ENCODE measurements at regions not wholly inside any gene's neighbourhood (a gene's known extent, or its start where the extent isn't known, plus 50 kb on each side); places are given as distances from the start of the nearest gene placed in this dataset.

DNA sequence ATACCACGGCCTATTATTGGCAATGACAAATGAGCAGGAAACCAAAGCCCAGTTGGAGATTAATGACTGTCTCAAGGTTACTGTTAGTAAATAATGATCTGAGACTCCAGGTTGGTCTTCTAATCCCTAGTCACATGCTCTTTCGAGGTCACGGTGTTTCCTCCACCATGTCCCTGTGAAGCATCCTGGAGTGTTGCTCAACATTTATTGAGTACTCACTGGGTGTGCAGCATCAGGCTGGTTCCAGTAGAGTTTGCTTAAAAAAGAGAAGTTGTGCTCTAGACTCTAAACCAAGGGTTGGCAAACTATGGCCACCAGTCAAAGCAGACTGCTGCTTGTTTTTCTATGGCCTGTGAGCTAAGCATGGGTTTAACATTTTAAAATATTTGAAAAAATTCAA, 263.8 kb upstream of the ATP5MC3 start:
- peaks cover 13% of the 10 kb centered on the region for H3K9me3 Mint-ChIP-seq (ENCODE audit: unreplicated experiment)
- no peak for DNase-seq
- peaks cover 31% of the 10 kb centered on the region for H3K4me1 Mint-ChIP-seq (ENCODE audit: low read depth, unreplicated experiment)
- peaks cover 17% of the 10 kb centered on the region for H3K27me3 Mint-ChIP-seq (ENCODE audit: unreplicated experiment)
- no peak overlapping the region for H3K4me3 Mint-ChIP-seq (ENCODE audit: unreplicated experiment)
- no peaks in the 10 kb centered on the region for H3K36me3 Mint-ChIP-seq (ENCODE audit: unreplicated experiment)
- no peak overlapping the region for H3K27ac Mint-ChIP-seq (ENCODE audit: unreplicated experiment)
- TF ChIP-seq, protein P1, sequence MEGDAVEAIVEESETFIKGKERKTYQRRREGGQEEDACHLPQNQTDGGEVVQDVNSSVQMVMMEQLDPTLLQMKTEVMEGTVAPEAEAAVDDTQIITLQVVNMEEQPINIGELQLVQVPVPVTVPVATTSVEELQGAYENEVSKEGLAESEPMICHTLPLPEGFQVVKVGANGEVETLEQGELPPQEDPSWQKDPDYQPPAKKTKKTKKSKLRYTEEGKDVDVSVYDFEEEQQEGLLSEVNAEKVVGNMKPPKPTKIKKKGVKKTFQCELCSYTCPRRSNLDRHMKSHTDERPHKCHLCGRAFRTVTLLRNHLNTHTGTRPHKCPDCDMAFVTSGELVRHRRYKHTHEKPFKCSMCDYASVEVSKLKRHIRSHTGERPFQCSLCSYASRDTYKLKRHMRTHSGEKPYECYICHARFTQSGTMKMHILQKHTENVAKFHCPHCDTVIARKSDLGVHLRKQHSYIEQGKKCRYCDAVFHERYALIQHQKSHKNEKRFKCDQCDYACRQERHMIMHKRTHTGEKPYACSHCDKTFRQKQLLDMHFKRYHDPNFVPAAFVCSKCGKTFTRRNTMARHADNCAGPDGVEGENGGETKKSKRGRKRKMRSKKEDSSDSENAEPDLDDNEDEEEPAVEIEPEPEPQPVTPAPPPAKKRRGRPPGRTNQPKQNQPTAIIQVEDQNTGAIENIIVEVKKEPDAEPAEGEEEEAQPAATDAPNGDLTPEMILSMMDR (IDR thresholded peaks at IDR 0.05; ENCODE audit: partially characterized antibody, unreplicated experiment) = no peak

DNA sequence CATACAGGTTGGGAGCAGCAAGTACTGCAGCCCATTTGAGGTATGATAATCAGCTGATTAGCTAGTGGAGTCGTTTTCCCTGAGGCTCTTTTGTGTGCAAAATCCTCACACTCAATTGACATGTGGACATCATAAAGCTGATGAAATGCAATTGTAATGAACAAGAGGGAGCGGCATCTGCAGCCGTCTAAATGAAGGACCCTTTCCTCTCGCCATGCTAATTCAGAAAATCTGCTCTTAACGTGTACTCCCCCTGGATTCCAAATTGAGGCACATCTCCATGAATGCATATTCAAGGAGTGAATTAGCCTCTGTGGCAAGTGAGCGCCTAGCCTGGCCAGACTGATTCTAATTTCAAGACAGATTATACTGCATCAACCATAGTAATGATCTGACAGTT, 260.9 kb upstream of the ATP5MC3 start:
- Mint-ChIP-seq H3K27ac (ENCODE audit: unreplicated experiment) (peak overlapping the region; percentile 93), H3K27me3 (ENCODE audit: unreplicated experiment) (peaks cover 17% of the 10 kb centered on the region), H3K4me1 (ENCODE audit: low read depth, unreplicated experiment) (peaks cover 40% of the 10 kb centered on the region), H3K9me3 (ENCODE audit: unreplicated experiment) (peaks cover 15% of the 10 kb centered on the region), H3K4me3 (ENCODE audit: unreplicated experiment) (peak overlapping the region; percentile 77), H3K36me3 (ENCODE audit: unreplicated experiment) (no peaks in the 10 kb centered on the region)
- TF ChIP-seq, protein P1 (IDR thresholded peaks at IDR 0.05; ENCODE audit: partially characterized antibody, unreplicated experiment) = no peak
- DNase-seq = peak; percentile 23

GRCh38 chr2:175441181-175441761, 259.8 kb upstream of the ATP5MC3 start:
- TF ChIP-seq, protein P1 (IDR thresholded peaks at IDR 0.05; ENCODE audit: partially characterized antibody, unreplicated experiment) = no peak
- peaks cover 40% of the 10 kb centered on the region for H3K4me1 Mint-ChIP-seq (ENCODE audit: low read depth, unreplicated experiment)

GRCh38 chr2:175439416-175439815, 257.9 kb upstream of the ATP5MC3 start:
- H3K36me3 Mint-ChIP-seq (ENCODE audit: unreplicated experiment) = no peaks in the 10 kb centered on the region
- peaks cover 40% of the 10 kb centered on the region for H3K4me1 Mint-ChIP-seq (ENCODE audit: low read depth, unreplicated experiment)
- DNase-seq = no peak
- H3K27me3 Mint-ChIP-seq (ENCODE audit: unreplicated experiment) = peaks cover 15% of the 10 kb centered on the region
- H3K27ac Mint-ChIP-seq (ENCODE audit: unreplicated experiment) = peak overlapping the region; percentile 70
- peaks cover 15% of the 10 kb centered on the region for H3K9me3 Mint-ChIP-seq (ENCODE audit: unreplicated experiment)
- TF ChIP-seq, protein P1 (IDR thresholded peaks at IDR 0.05; ENCODE audit: partially characterized antibody, unreplicated experiment) = peak; percentile 22
- peak overlapping the region; percentile 57 for H3K4me3 Mint-ChIP-seq (ENCODE audit: unreplicated experiment)

More at GRCh38 chr2:175441181-175441761, 259.8 kb upstream of the ATP5MC3 start:
- H3K27ac Mint-ChIP-seq (ENCODE audit: unreplicated experiment) = peak overlapping the region; percentile 93
- H3K9me3 Mint-ChIP-seq (ENCODE audit: unreplicated experiment) = peaks cover 15% of the 10 kb centered on the region
- H3K4me3 Mint-ChIP-seq (ENCODE audit: unreplicated experiment) = peak overlapping the region; percentile 77
- DNase-seq = peak; percentile 68
- peaks cover 15% of the 10 kb centered on the region for H3K27me3 Mint-ChIP-seq (ENCODE audit: unreplicated experiment)
- no peaks in the 10 kb centered on the region for H3K36me3 Mint-ChIP-seq (ENCODE audit: unreplicated experiment)

DNA sequence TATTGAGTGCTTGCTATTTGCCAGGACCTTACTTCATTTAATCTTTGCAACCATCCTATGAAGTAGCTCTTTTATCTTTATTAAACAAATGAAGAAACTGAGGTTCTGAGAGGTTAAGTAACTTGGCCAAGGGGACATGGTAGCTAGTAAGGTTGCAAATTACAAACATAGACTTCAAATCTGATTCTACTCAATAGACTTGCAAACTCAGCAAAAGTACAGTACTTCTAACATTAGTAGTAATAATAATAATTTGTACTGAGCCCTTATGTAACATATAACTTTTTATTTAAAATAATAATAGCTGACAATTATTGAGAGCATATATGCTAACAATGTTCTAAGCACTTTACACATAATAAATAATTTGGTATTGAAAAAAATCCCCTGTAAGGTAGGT, 255.7 kb upstream of the ATP5MC3 start:
- peaks cover 12% of the 10 kb centered on the region for H3K9me3 Mint-ChIP-seq (ENCODE audit: unreplicated experiment)
- TF ChIP-seq, protein P1 (IDR thresholded peaks at IDR 0.05; ENCODE audit: partially characterized antibody, unreplicated experiment) = no peak
- no peaks in the 10 kb centered on the region for H3K36me3 Mint-ChIP-seq (ENCODE audit: unreplicated experiment)
- DNase-seq = no peak
- H3K4me1 Mint-ChIP-seq (ENCODE audit: low read depth, unreplicated experiment) = peaks cover 39% of the 10 kb centered on the region
- no peak overlapping the region for H3K27ac Mint-ChIP-seq (ENCODE audit: unreplicated experiment)
- no peak overlapping the region for H3K4me3 Mint-ChIP-seq (ENCODE audit: unreplicated experiment)
- H3K27me3 Mint-ChIP-seq (ENCODE audit: unreplicated experiment) = peaks cover 10% of the 10 kb centered on the region
